OCI-LY1 (cell line): ENCODE measurements at regions not wholly inside any gene's neighbourhood (a gene's known extent, or its start where the extent isn't known, plus 50 kb on each side); places are given as distances from the start of the nearest gene placed in this dataset.

Source experiments
- H2AFZ ChIP-seq: fragments of 200-600 bp; sonication (generic), shearing (Covaris generic); 2 replicates; pipeline ENCODE4 v1.6.0; 2014; ENCODE audit warnings: antibody characterized with exemption, mild to moderate bottlenecking, low read length
- H3F3A ChIP-seq: fragments of 200-600 bp; sonication (generic), shearing (Covaris generic); 2 replicates; pipeline ENCODE4 v1.6.0; 2014; ENCODE audit warnings: mild to moderate bottlenecking, antibody characterized with exemption, low read length, moderate library complexity; ENCODE audit not compliant: insufficient read depth
- H3K27ac ChIP-seq: fragments of 200-600 bp; sonication (generic); 2 replicates; pipeline ENCODE4 v1.5.1; 2014; ENCODE audit warnings: low read length, mixed run types, mild to moderate bottlenecking, low read depth; ENCODE audit not compliant: poor library complexity, severe bottlenecking
- H3K27me3 ChIP-seq: fragments of 200-600 bp; sonication (generic); 2 replicates; pipeline ENCODE4 v1.6.0; 2014; ENCODE audit warnings: antibody characterized with exemption, mild to moderate bottlenecking, low read length, moderate library complexity; ENCODE audit not compliant: insufficient read depth
- H3K36me3 ChIP-seq: fragments of 200-600 bp; sonication (generic); 2 replicates; pipeline ENCODE4 v1.6.1; 2014; ENCODE audit warnings: mild to moderate bottlenecking, antibody characterized with exemption, low read length, moderate library complexity, mixed read lengths; ENCODE audit not compliant: insufficient read depth
- H3K4me1 ChIP-seq: fragments of 200-600 bp; sonication (generic); 2 replicates; pipeline ENCODE4 v1.5.1; 2014; ENCODE audit warnings: mild to moderate bottlenecking, low read length, moderate library complexity; ENCODE audit not compliant: insufficient read depth, severe bottlenecking
- H3K4me2 ChIP-seq: fragments of 200-600 bp; sonication (generic), shearing (Covaris generic); 2 replicates; pipeline ENCODE4 v1.6.1; 2014; ENCODE audit warnings: low read length
- H3K4me3 ChIP-seq: fragments of 200-600 bp; sonication (generic); 2 replicates; pipeline ENCODE4 v1.5.1; 2014; ENCODE audit warnings: low read length, low read depth, mild to moderate bottlenecking, mixed read lengths; ENCODE audit not compliant: poor library complexity, severe bottlenecking
- H3K79me2 ChIP-seq: fragments of 200-600 bp; shearing (Covaris generic); 2 replicates; pipeline ENCODE4 v1.6.1; 2016; ENCODE audit warnings: mixed run types, low read length, mixed read lengths; ENCODE audit not compliant: insufficient read depth
- H3K9ac ChIP-seq: fragments of 200-600 bp; sonication (generic), shearing (Covaris generic); 2 replicates; pipeline ENCODE4 v1.6.1; 2014; ENCODE audit warnings: mild to moderate bottlenecking, low read length, mixed read lengths
- H3K9me2 ChIP-seq: fragments of 200-600 bp; sonication (generic), shearing (Covaris generic); 2 replicates; pipeline ENCODE4 v1.6.1; 2014; ENCODE audit warnings: low read depth, mild to moderate bottlenecking, low read length, mixed read lengths
- H3K9me3 ChIP-seq: fragments of 200-600 bp; shearing (Covaris generic); 2 replicates; pipeline ENCODE4 v1.6.1; 2014; ENCODE audit warnings: low read length, mixed read lengths
- H4K20me1 ChIP-seq: fragments of 200-600 bp; sonication (generic), shearing (Covaris generic); 2 replicates; pipeline ENCODE4 v1.6.0; 2016; ENCODE audit warnings: mild to moderate bottlenecking, low read length; ENCODE audit not compliant: insufficient read depth
- CTCF ChIP-seq: fragments of 200-600 bp; sonication (generic), shearing (Covaris generic); IDR thresholded peaks from 2 replicates; pipeline ENCODE4 v1.5.1; 2017; ENCODE audit warnings: mild to moderate bottlenecking, antibody characterized with exemption, low read length, moderate library complexity, mixed read lengths
- EZH2 ChIP-seq: fragments of 200-600 bp; sonication (generic), shearing (Covaris generic); IDR thresholded peaks from 2 replicates; pipeline ENCODE4 v1.8.0; 2017; ENCODE audit warnings: borderline replicate concordance, mixed run types, mild to moderate bottlenecking, antibody characterized with exemption, low read length, moderate library complexity, mixed read lengths

GRCh38 chr3:101954936-101955335, 105.6 kb downstream of the NFKBIZ start:
- Histone ChIP-seq H3K27ac (no peak overlapping the region), H3K79me2 (no peaks in the 10 kb centered on the region), H3K9ac (no peak overlapping the region), H3K4me3 (no peak overlapping the region), H3K36me3 (no peaks in the 10 kb centered on the region), H3F3A (no peaks in the 10 kb centered on the region), H3K4me2 (no peak overlapping the region), H2AFZ (no peak overlapping the region), H3K4me1 (no peaks in the 10 kb centered on the region), H3K9me2 (no peaks in the 10 kb centered on the region), H3K9me3 (no peaks in the 10 kb centered on the region), H4K20me1 (no peaks in the 10 kb centered on the region), H3K27me3 (no peaks in the 10 kb centered on the region)
- TF ChIP-seq CTCF (no peak), EZH2 (no peak)

GRCh38 chr3:101962055-101962454, 112.7 kb downstream of the NFKBIZ start:
- H4K20me1 ChIP-seq, result no peaks in the 10 kb centered on the region
- no peaks in the 10 kb centered on the region for H3K4me1 ChIP-seq
- no peak overlapping the region for H3K4me3 ChIP-seq
- H3K79me2 ChIP-seq, result no peaks in the 10 kb centered on the region
- no peaks in the 10 kb centered on the region for H3K9me3 ChIP-seq
- H3K9me2 ChIP-seq, result no peaks in the 10 kb centered on the region
- no peak overlapping the region for H3K9ac ChIP-seq
- no peaks in the 10 kb centered on the region for H3K36me3 ChIP-seq
- TF ChIP-seq EZH2 (no peak), CTCF (no peak)
- no peak overlapping the region for H3K27ac ChIP-seq
- no peak overlapping the region for H2AFZ ChIP-seq
- H3K4me2 ChIP-seq, result no peak overlapping the region
- H3F3A ChIP-seq, result no peaks in the 10 kb centered on the region
- no peaks in the 10 kb centered on the region for H3K27me3 ChIP-seq

- Histone ChIP-seq H3F3A (no peaks in the 10 kb centered on the region), H3K4me2 (no peak overlapping the region), H3K9ac (no peak overlapping the region), H3K4me3 (no peak overlapping the region), H3K9me3 (no peaks in the 10 kb centered on the region), H3K79me2 (no peaks in the 10 kb centered on the region), H3K9me2 (no peaks in the 10 kb centered on the region), H3K36me3 (no peaks in the 10 kb centered on the region), H4K20me1 (no peaks in the 10 kb centered on the region), H3K27me3 (no peaks in the 10 kb centered on the region), H2AFZ (no peak overlapping the region), H3K27ac (no peak overlapping the region), H3K4me1 (no peaks in the 10 kb centered on the region)
- TF ChIP-seq CTCF (no peak), EZH2 (no peak)
Measured at GRCh38 chr3:101963902-101964362, 114.6 kb downstream of the NFKBIZ start.
